GM12878 (cell line): ENCODE measurements at regions not wholly inside any gene's neighbourhood (a gene's known extent, or its start where the extent isn't known, plus 50 kb on each side); places are given as distances from the start of the nearest gene placed in this dataset.

Experiments
- ATAC-seq: fragments of 200-7000 bp; cut with Tn5 transposase; 3 replicates; pipeline ENCODE4 v1.9.1; 2020; ENCODE audit warnings: mild to moderate bottlenecking, moderate library complexity
- BruUV-seq: library from RNA; stranded (reverse); fragments of 400-500 nt; replicated peaks from 2 replicates; lab custom pipeline; 2021; lab: Mats Ljungman, UMichigan
- CTCF ChIA-PET: fragments of 300-600 bp; sonication (Branson Sonifier 250); formaldehyde crosslinking; extraction: SDS; loops from one replicate; lab custom pipeline; 2021; ENCODE audit warnings: inconsistent platforms; lab: Yijun Ruan, JAX
- POLR2A ChIA-PET: fragments of 350-600 bp; formaldehyde crosslinking; extraction: SDS; loops from one replicate; lab custom pipeline; 2021; ENCODE audit warnings: inconsistent platforms; lab: Charles Lee
- RAD21 ChIA-PET: fragments of 300-600 bp; sonication (Branson Sonifier 250); formaldehyde crosslinking; loops from one replicate; lab custom pipeline; 2023; ENCODE audit warnings: antibody characterized with exemption; ENCODE audit not compliant: unreplicated experiment; lab: Charles Lee
- SMC1A ChIA-PET: fragments of 300-600 bp; sonication (Branson Sonifier 250); formaldehyde crosslinking; loops from one replicate; lab custom pipeline; 2023; ENCODE audit not compliant: unreplicated experiment, uncharacterized antibody; lab: Charles Lee
- DNase-seq: peaks from one replicate; pipeline ENCODE4 v3.0.0-alpha.2; 2011; ENCODE audit warnings: low read depth, low spot score
- FAIRE-seq: peaks from 3 replicates; lab custom pipeline; 2011; peaks lifted over from hg19 to GRCh38; lab: Jason Lieb, UNC
- H2AFZ ChIP-seq: 2 replicates; pipeline ENCODE4 v1.6.0; 2011; ENCODE audit warnings: low read depth, low read length, control low read depth; ENCODE audit not compliant: control insufficient read depth
- H3K27ac ChIP-seq: 2 replicates; pipeline ENCODE4 v1.5.1; 2011; ENCODE audit warnings: control low read depth; ENCODE audit not compliant: control insufficient read depth, insufficient read depth
- H3K27me3 ChIP-seq, 2 experiments: replicated peaks in 1 of 2; 2 replicates each; pipeline versions ENCODE4 v1.6.0 to v1.6.1; 2011; ENCODE audit warnings: low read length in 1 of 2; ENCODE audit not compliant: control insufficient read depth in 2 of 2, insufficient read depth in 2 of 2
- H3K36me3 ChIP-seq, 2 experiments: 2 replicates each; pipeline ENCODE4 v1.5.1; 2011; ENCODE audit warnings: low read length in 1 of 2; ENCODE audit not compliant: control insufficient read depth in 2 of 2, insufficient read depth in 2 of 2
- H3K4me1 ChIP-seq: 2 replicates; pipeline ENCODE4 v1.6.1; 2011; ENCODE audit warnings: mild to moderate bottlenecking, low read length, moderate library complexity, mixed read lengths; ENCODE audit not compliant: control insufficient read depth, insufficient read depth
- H3K4me2 ChIP-seq: 2 replicates; pipeline ENCODE4 v1.6.0; 2011; ENCODE audit warnings: control low read depth; ENCODE audit not compliant: control insufficient read depth, insufficient read depth
- H3K4me3 ChIP-seq: fragments of 200-600 bp; sonication (generic); 2 replicates; pipeline ENCODE4 v1.5.1; 2016
- H3K79me2 ChIP-seq: 2 replicates; pipeline ENCODE4 v1.6.0; 2011; ENCODE audit warnings: low read length; ENCODE audit not compliant: control insufficient read depth, insufficient read depth
- H3K9ac ChIP-seq: 2 replicates; pipeline ENCODE4 v1.8.0; 2011; ENCODE audit warnings: low read length, control low read depth, mixed read lengths; ENCODE audit not compliant: control insufficient read depth, insufficient read depth
- H3K9me3 ChIP-seq: replicated peaks from 3 replicates; pipeline ENCODE4 v1.5.1; 2011; ENCODE audit warnings: mild to moderate bottlenecking, low read length; ENCODE audit not compliant: control insufficient read depth, insufficient read depth
- H4K20me1 ChIP-seq: 2 replicates; pipeline ENCODE4 v1.6.0; 2011; ENCODE audit not compliant: control insufficient read depth, insufficient read depth
- BCL3 ChIP-seq: IDR thresholded peaks from 2 replicates; pipeline ENCODE4 v1.6.1; 2011; ENCODE audit warnings: borderline replicate concordance, low read depth, mild to moderate bottlenecking, moderate library complexity, low read length; ENCODE audit not compliant: insufficient read depth, poor library complexity, severe bottlenecking
- PKNOX1 ChIP-seq: fragments of 450-650 bp; IDR thresholded peaks from 2 replicates; pipeline ENCODE4 v1.6.1; 2016; ENCODE audit warnings: mild to moderate bottlenecking
- RCOR1 ChIP-seq: conservative IDR thresholded peaks from 2 replicates; pipeline ENCODE4 v1.6.1; 2012; ENCODE audit warnings: low read depth, low read length, improper control_type of control experiment
- SMAD5 ChIP-seq: IDR thresholded peaks from 2 replicates; pipeline ENCODE4 v1.6.1; 2016; ENCODE audit warnings: antibody characterized with exemption, low read depth
- ZNF24 ChIP-seq: fragments of 450-650 bp; IDR thresholded peaks from 2 replicates; pipeline ENCODE4 v1.6.1; 2017; ENCODE audit warnings: antibody characterized with exemption, mild to moderate bottlenecking
- in situ Hi-C: fragments of 300-500 bp; cut with MboI; formaldehyde crosslinking; loops from 9 replicates; pipeline ENCODE4 v1.14.3; 2018; ENCODE audit warnings: mixed read lengths
- intact Hi-C: fragments of 100-400 bp; cut with micrococcal nuclease; formaldehyde crosslinking; loops from one replicate; pipeline ENCODE4 v1.14.2; 2022; ENCODE audit not compliant: unreplicated experiment

DNA sequence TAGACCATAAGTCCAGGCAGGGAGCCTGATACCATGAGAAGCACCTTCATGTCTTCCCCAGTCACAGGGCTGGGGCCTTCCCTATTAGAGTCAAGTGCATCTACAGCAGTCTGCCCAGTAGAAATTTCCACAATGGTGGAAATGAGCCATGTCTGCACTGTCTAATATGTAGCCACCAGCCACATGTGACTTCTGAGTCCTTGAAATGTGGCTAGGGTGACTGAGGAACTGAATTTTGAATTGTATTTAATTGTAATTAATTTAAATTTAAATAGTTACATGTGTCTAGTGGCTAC, 300.2 kb downstream of the CLIC5 start:
- RAD21 ChIA-PET = interaction anchor here (1.0 to 1.6 kb wide), 4 partner anchors 27 to 847 kb away, joined by 3 to 9 read pairs (median 4); no protein-coding TSS in a partner anchor
- Histone ChIP-seq H3K4me3 (no peak overlapping the region), H3K79me2 (no peaks in the 10 kb centered on the region), H3K27me3 (no peaks in the 10 kb centered on the region), H3K4me2 (no peak overlapping the region), H3K9ac (no peak overlapping the region), H3K36me3 (no peaks in the 10 kb centered on the region), H3K27ac (no peak overlapping the region), H2AFZ (no peak overlapping the region), H3K9me3 (no peaks in the 10 kb centered on the region; the same call in 2 of the 3 replicates), H4K20me1 (no peaks in the 10 kb centered on the region), H3K4me1 (peaks cover 12% of the 10 kb centered on the region)
- intact Hi-C loops = loop anchor here (2.0 to 10.0 kb wide), 3 partner anchors 341 to 1121 kb away; partner anchors contain the start of gene SUPT3H
- TF ChIP-seq PKNOX1 (no peak), RCOR1 (no peak), SMAD5 (no peak), BCL3 (no peak), ZNF24 (no peak)
- no peak; the same call in 2 of the 3 replicates for ATAC-seq
- no peak for FAIRE-seq
- CTCF ChIA-PET = interaction anchor here (1.2 to 2.7 kb wide), 8 partner anchors 12 to 1240 kb away, joined by 3 to 57 read pairs (median 8); no protein-coding TSS in a partner anchor
- DNase-seq = no peak
- in situ Hi-C loops = loop anchor here (5.0 kb wide), 2 partner anchors 207 to 1058 kb away; no protein-coding TSS in a partner anchor
- no TSS peak for BruUV-seq
- POLR2A ChIA-PET = no interaction called here
- SMC1A ChIA-PET = interaction anchor here (1.5 to 2.5 kb wide), 7 partner anchors 38 to 1063 kb away, joined by 5 to 47 read pairs (median 11); partner anchors contain the start of gene SUPT3H
